H1 (cell line): ENCODE measurements at regions not wholly inside any gene's neighbourhood (a gene's known extent, or its start where the extent isn't known, plus 50 kb on each side); places are given as distances from the start of the nearest gene placed in this dataset.

ENCODE experiments used
- CBX5 ChIP-seq: fragments of 300-800, 300-1000 bp; sonication (generic); IDR thresholded peaks from 2 replicates; pipeline ENCODE4 v1.7.1; 2016; ENCODE audit warnings: antibody characterized with exemption, low read length, low read depth
- MAX ChIP-seq: IDR thresholded peaks from 2 replicates; pipeline ENCODE4 v1.6.1; 2012; ENCODE audit warnings: inconsistent platforms
- NANOG ChIP-seq: IDR thresholded peaks from 2 replicates; pipeline ENCODE4 v1.6.1; 2011; ENCODE audit warnings: low read length, low read depth, mild to moderate bottlenecking, inconsistent platforms; ENCODE audit not compliant: insufficient read depth, poor library complexity, severe bottlenecking

- TF ChIP-seq CBX5 (no peak), MAX (no peak), NANOG (no peak)
Observed at GRCh38 chr5:167936022-167936421, 355.4 kb upstream of the WWC1 start.
